Natural killer cell (primary cell): ENCODE measurements at regions not wholly inside any gene's neighbourhood (a gene's known extent, or its start where the extent isn't known, plus 50 kb on each side); places are given as distances from the start of the nearest gene placed in this dataset.

Source experiments
- ATAC-seq, 3 donors: fragments of 150-1000 bp in 2 of 3; fragments of 200-7000 bp in 1 of 3; cut with Tn5 transposase; 1 replicate in 1 of 3; 2 replicates in 2 of 3; pipeline ENCODE4 v1.10.0; 2021; ENCODE audit warnings: mild to moderate bottlenecking in 2 of 3, moderate library complexity in 2 of 3
- DNase-seq, 2 donors: peaks; one replicate each; pipeline versions ENCODE4 v3.0.0 to v3.0.0-alpha.2; 2013 to 2021; ENCODE audit warnings: mixed read lengths in 1 of 2
- H3K27ac ChIP-seq: one replicate; pipeline ENCODE4 v1.5.1; 2013; ENCODE audit warnings: mild to moderate bottlenecking, low read length
- H3K27me3 ChIP-seq: one replicate; pipeline ENCODE4 v1.6.1; 2013; ENCODE audit warnings: low read length; ENCODE audit not compliant: control insufficient read depth, insufficient read depth
- H3K36me3 ChIP-seq: one replicate; pipeline ENCODE4 v1.6.1; 2013; ENCODE audit warnings: low read length; ENCODE audit not compliant: control insufficient read depth, insufficient read depth
- H3K4me1 ChIP-seq: one replicate; pipeline ENCODE4 v1.6.1; 2013; ENCODE audit warnings: low read length; ENCODE audit not compliant: control insufficient read depth, insufficient read depth
- H3K4me3 ChIP-seq: one replicate; pipeline ENCODE4 v1.5.1; 2013; ENCODE audit warnings: low read length
- H3K9me3 ChIP-seq: one replicate; pipeline ENCODE4 v1.6.1; 2013; ENCODE audit warnings: low read length; ENCODE audit not compliant: control insufficient read depth, insufficient read depth
- H3K27ac Mint-ChIP-seq, 2 donors: one replicate each; pipeline ENCODE4 v1.8.0; 2022; ENCODE audit warnings: mild to moderate bottlenecking in 2 of 2, mixed read lengths in 2 of 2, moderate library complexity in 1 of 2
- H3K27me3 Mint-ChIP-seq, 2 donors: one replicate each; pipeline ENCODE4 v1.8.0; 2022; ENCODE audit warnings: low read depth in 2 of 2, mixed read lengths in 2 of 2
- H3K36me3 Mint-ChIP-seq: one replicate; pipeline ENCODE4 v1.8.0; 2022; ENCODE audit warnings: mixed read lengths
- H3K4me1 Mint-ChIP-seq, 2 donors: one replicate each; pipeline ENCODE4 v1.8.0; 2022; ENCODE audit warnings: mixed read lengths in 2 of 2
- H3K4me3 Mint-ChIP-seq: one replicate; pipeline ENCODE4 v1.8.0; 2022; ENCODE audit warnings: mild to moderate bottlenecking, moderate library complexity, mixed read lengths
- H3K9me3 Mint-ChIP-seq, 2 donors: one replicate each; pipeline ENCODE4 v1.8.0; 2022; ENCODE audit warnings: mixed read lengths in 2 of 2
- WGBS: methylation state at CpG from one replicate; pipeline ENCODE4 v1.1.7; 2013; ENCODE audit warnings: missing lambda C conversion rate; ENCODE audit not compliant: insufficient coverage; 5-methylcytosine and 5-hydroxymethylcytosine counted together
- intact Hi-C: fragments of 100-400 bp; cut with micrococcal nuclease; formaldehyde crosslinking; loops from one replicate; pipeline ENCODE4 v1.14.2; 2022
- TF ChIP-seq, protein P1 (sequence below): fragments of 200-600 bp; IDR thresholded peaks from one replicate; pipeline ENCODE4 v1.8.0; 2022; ENCODE audit warnings: antibody characterized with exemption

GRCh38 chr2:158912765-158913164, 55.7 kb upstream of the TANC1 start:
- Histone ChIP-seq H3K4me3 (no peak overlapping the region), H3K27ac (no peak overlapping the region), H3K36me3 (no peaks in the 10 kb centered on the region), H3K4me1 (no peaks in the 10 kb centered on the region), H3K27me3 (no peaks in the 10 kb centered on the region), H3K9me3 (no peaks in the 10 kb centered on the region)
- TF ChIP-seq, protein P1, sequence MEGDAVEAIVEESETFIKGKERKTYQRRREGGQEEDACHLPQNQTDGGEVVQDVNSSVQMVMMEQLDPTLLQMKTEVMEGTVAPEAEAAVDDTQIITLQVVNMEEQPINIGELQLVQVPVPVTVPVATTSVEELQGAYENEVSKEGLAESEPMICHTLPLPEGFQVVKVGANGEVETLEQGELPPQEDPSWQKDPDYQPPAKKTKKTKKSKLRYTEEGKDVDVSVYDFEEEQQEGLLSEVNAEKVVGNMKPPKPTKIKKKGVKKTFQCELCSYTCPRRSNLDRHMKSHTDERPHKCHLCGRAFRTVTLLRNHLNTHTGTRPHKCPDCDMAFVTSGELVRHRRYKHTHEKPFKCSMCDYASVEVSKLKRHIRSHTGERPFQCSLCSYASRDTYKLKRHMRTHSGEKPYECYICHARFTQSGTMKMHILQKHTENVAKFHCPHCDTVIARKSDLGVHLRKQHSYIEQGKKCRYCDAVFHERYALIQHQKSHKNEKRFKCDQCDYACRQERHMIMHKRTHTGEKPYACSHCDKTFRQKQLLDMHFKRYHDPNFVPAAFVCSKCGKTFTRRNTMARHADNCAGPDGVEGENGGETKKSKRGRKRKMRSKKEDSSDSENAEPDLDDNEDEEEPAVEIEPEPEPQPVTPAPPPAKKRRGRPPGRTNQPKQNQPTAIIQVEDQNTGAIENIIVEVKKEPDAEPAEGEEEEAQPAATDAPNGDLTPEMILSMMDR = no peak
- H3K4me1 Mint-ChIP-seq = no peaks in the 10 kb centered on the region
- H3K27me3 Mint-ChIP-seq = peaks cover 0 to 15% of the 10 kb centered on the region in 2 donors
- no peak overlapping the region for H3K4me3 Mint-ChIP-seq
- no peak overlapping the region for H3K27ac Mint-ChIP-seq
- 100% methylated on average over 1 of the region's 1 CpG for WGBS
- no peaks in the 10 kb centered on the region for H3K36me3 Mint-ChIP-seq
- no peak for DNase-seq
- no peaks in the 10 kb centered on the region for H3K9me3 Mint-ChIP-seq
- intact Hi-C loops = no loop called here
- ATAC-seq = no peak

- Mint-ChIP-seq H3K27ac (no peak overlapping the region), H3K9me3 (no peaks in the 10 kb centered on the region), H3K27me3 (peaks cover 0 to 22% of the 10 kb centered on the region in 2 donors), H3K4me3 (no peak overlapping the region), H3K4me1 (no peaks in the 10 kb centered on the region), H3K36me3 (no peaks in the 10 kb centered on the region)
- Histone ChIP-seq H3K27me3 (no peaks in the 10 kb centered on the region), H3K9me3 (no peaks in the 10 kb centered on the region), H3K4me1 (no peaks in the 10 kb centered on the region), H3K4me3 (no peak overlapping the region), H3K36me3 (no peaks in the 10 kb centered on the region), H3K27ac (no peak overlapping the region)
- TF ChIP-seq, protein P1 = no peak
- intact Hi-C loops = no loop called here
- DNase-seq = no peak
- ATAC-seq = no peak
Measured at GRCh38 chr2:158914066-158914465, 54.4 kb upstream of the TANC1 start.

GRCh38 chr2:158914731-158915130, 53.7 kb upstream of the TANC1 start:
- Histone ChIP-seq H3K36me3 (no peaks in the 10 kb centered on the region), H3K27ac (no peak overlapping the region), H3K4me1 (no peaks in the 10 kb centered on the region), H3K4me3 (no peak overlapping the region), H3K27me3 (no peaks in the 10 kb centered on the region), H3K9me3 (no peaks in the 10 kb centered on the region)
- no peaks in the 10 kb centered on the region for H3K4me1 Mint-ChIP-seq
- DNase-seq (no peak), ATAC-seq (no peak)
- no peaks in the 10 kb centered on the region for H3K9me3 Mint-ChIP-seq
- WGBS = 83% methylated on average over 1 of the region's 2 CpGs
- no peak overlapping the region for H3K27ac Mint-ChIP-seq
- H3K4me3 Mint-ChIP-seq = no peak overlapping the region
- intact Hi-C loops = no loop called here
- peaks cover 0 to 22% of the 10 kb centered on the region in 2 donors for H3K27me3 Mint-ChIP-seq
- TF ChIP-seq, protein P1 = no peak
- no peaks in the 10 kb centered on the region for H3K36me3 Mint-ChIP-seq

- Mint-ChIP-seq H3K4me1 (no peaks in the 10 kb centered on the region), H3K27ac (no peak overlapping the region), H3K27me3 (peaks cover 9 to 35% of the 10 kb centered on the region in 2 donors), H3K9me3 (no peaks in the 10 kb centered on the region), H3K4me3 (no peak overlapping the region), H3K36me3 (no peaks in the 10 kb centered on the region)
- WGBS = 100% methylated on average over 1 of the region's 2 CpGs
- Histone ChIP-seq H3K4me3 (no peak overlapping the region), H3K27me3 (no peaks in the 10 kb centered on the region), H3K36me3 (no peaks in the 10 kb centered on the region), H3K4me1 (no peaks in the 10 kb centered on the region), H3K27ac (no peak overlapping the region), H3K9me3 (no peaks in the 10 kb centered on the region)
- TF ChIP-seq, protein P1 = no peak
- intact Hi-C loops = no loop called here
- DNase-seq = no peak
- no peak for ATAC-seq
Measured at GRCh38 chr2:158917121-158917520, 51.3 kb upstream of the TANC1 start.
